GDM1 (cell line): ENCODE measurements at regions not wholly inside any gene's neighbourhood (a gene's known extent, or its start where the extent isn't known, plus 50 kb on each side); places are given as distances from the start of the nearest gene placed in this dataset.
"Not testable (repeated sequence)": the region's sequence is repeated elsewhere in the genome, so short reads cannot be mapped to it uniquely, and the experiment has no call there.

Source experiments
- DNase-seq: peaks from one replicate; lab custom pipeline; 2025; lab: John Stamatoyannopoulos, UW

GRCh38 chr7:41428381-41428780 is 274.5 kb downstream of the INHBA start:
- no peak for DNase-seq

- no peak for DNase-seq
Observed at GRCh38 chr7:41425926-41426325, 277.0 kb downstream of the INHBA start.

- no peak for DNase-seq
Observed at GRCh38 chr7:41421056-41421455, 281.8 kb downstream of the INHBA start.

GRCh38 chr7:41420421-41420820 is 282.5 kb downstream of the INHBA start:
- no peak for DNase-seq

- no peak for DNase-seq
Observed at GRCh38 chr7:41418337-41418736, 284.6 kb downstream of the INHBA start.

- no peak for DNase-seq
Observed at GRCh38 chr7:41416208-41416595, 286.7 kb downstream of the INHBA start.

GRCh38 chr7:41415471-41416207 is 287.3 kb downstream of the INHBA start:
- DNase-seq: no peak

- DNase-seq: no peak
Observed at GRCh38 chr7:41415051-41415450, 287.8 kb downstream of the INHBA start.

GRCh38 chr7:41404375-41405074 is 298.4 kb downstream of the INHBA start:
- no peak for DNase-seq

- DNase-seq: no peak
Observed at GRCh38 chr7:41403291-41403690, 299.6 kb downstream of the INHBA start.

- no peak for DNase-seq
Observed at GRCh38 chr7:41401833-41402232, 301.1 kb downstream of the INHBA start.

- no peak for DNase-seq
Observed at GRCh38 chr7:41399171-41399570, 303.7 kb downstream of the INHBA start.

GRCh38 chr7:41391818-41392217 is 311.1 kb downstream of the INHBA start:
- no peak for DNase-seq

GRCh38 chr7:41388933-41389332 is 314.0 kb downstream of the INHBA start:
- DNase-seq: not testable (repeated sequence)

- no peak for DNase-seq
Observed at GRCh38 chr7:41385996-41386395, 316.9 kb downstream of the INHBA start.

GRCh38 chr7:41384418-41384817 is 318.5 kb downstream of the INHBA start:
- DNase-seq: no peak

- no peak for DNase-seq
Observed at GRCh38 chr7:41383596-41383995, 319.3 kb downstream of the INHBA start.

- DNase-seq: no peak
Observed at GRCh38 chr7:41378156-41378555, 324.7 kb downstream of the INHBA start.

- DNase-seq: no peak
Observed at GRCh38 chr7:41375582-41375981, 327.3 kb downstream of the INHBA start.

- no peak for DNase-seq
Observed at GRCh38 chr7:41374150-41374848, 328.6 kb downstream of the INHBA start.

GRCh38 chr7:41367967-41368882 is 334.7 kb downstream of the INHBA start:
- no peak for DNase-seq

- no peak for DNase-seq
Observed at GRCh38 chr7:41351091-41351490, 351.8 kb downstream of the INHBA start.
